PC-9 (cell line): ENCODE measurements at regions not wholly inside any gene's neighbourhood (a gene's known extent, or its start where the extent isn't known, plus 50 kb on each side); places are given as distances from the start of the nearest gene placed in this dataset.
A peak's percentile ranks its signal among the peaks of the same experiment; 100 is the strongest.

Experiments used
- BruUV-seq: library from RNA; stranded (reverse); fragments of 400-500 nt; replicated peaks from 2 replicates; lab custom pipeline; 2021; lab: Mats Ljungman, UMichigan
- CTCF ChIA-PET: fragments of 300-600 bp; sonication (Branson Sonifier 250); formaldehyde crosslinking; loops from one replicate; lab custom pipeline; 2022; ENCODE audit warnings: antibody characterized with exemption; lab: Charles Lee
- POLR2A ChIA-PET: fragments of 300-600 bp; sonication (Branson Sonifier 250); formaldehyde crosslinking; loops from one replicate; lab custom pipeline; 2022; ENCODE audit warnings: antibody characterized with exemption; ENCODE audit not compliant: unreplicated experiment; lab: Charles Lee
- DNase-seq, 2 experiments: peaks; one replicate each; pipeline versions ENCODE4 v3.0.0 to v3.0.0-alpha.2; 2015 to 2022; ENCODE audit warnings: mixed read lengths in 1 of 2
- H2AFZ ChIP-seq: fragments of 200-600 bp; sonication (generic); 2 replicates; pipeline ENCODE4 v1.8.1; 2017; ENCODE audit warnings: antibody characterized with exemption
- H3F3A ChIP-seq: fragments of 200-600 bp; sonication (generic); 2 replicates; pipeline ENCODE4 v1.8.1; 2017; ENCODE audit warnings: antibody characterized with exemption, mild to moderate bottlenecking, low read depth; ENCODE audit not compliant: insufficient read depth
- H3K27ac ChIP-seq: fragments of 200-600 bp; sonication (generic); 2 replicates; pipeline ENCODE4 v1.6.1; 2016; ENCODE audit warnings: mixed run types
- H3K27me3 ChIP-seq: fragments of 200-600 bp; sonication (generic); 2 replicates; pipeline ENCODE4 v1.6.1; 2016; ENCODE audit warnings: low read depth, mixed run types; ENCODE audit not compliant: insufficient read depth
- H3K36me3 ChIP-seq: fragments of 200-600 bp; sonication (generic); 2 replicates; pipeline ENCODE4 v1.6.1; 2016; ENCODE audit warnings: low read depth, mixed run types
- H3K4me1 ChIP-seq: fragments of 200-600 bp; sonication (generic); replicated peaks from 2 replicates; pipeline ENCODE4 v1.6.1; 2016; ENCODE audit warnings: mixed run types; ENCODE audit not compliant: insufficient read depth
- H3K4me2 ChIP-seq: fragments of 200-600 bp; sonication (generic); 2 replicates; pipeline ENCODE4 v1.6.1; 2017; ENCODE audit warnings: mixed run types
- H3K4me3 ChIP-seq: fragments of 200-600 bp; sonication (generic); 2 replicates; pipeline ENCODE4 v1.6.1; 2016; ENCODE audit warnings: mixed run types
- H3K79me2 ChIP-seq: fragments of 200-600 bp; sonication (generic); 2 replicates; pipeline ENCODE4 v1.6.1; 2017; ENCODE audit warnings: low read depth, mixed run types
- H3K9me2 ChIP-seq: fragments of 200-600 bp; sonication (generic); 2 replicates; pipeline ENCODE4 v1.8.1; 2017; ENCODE audit warnings: mild to moderate bottlenecking; ENCODE audit not compliant: insufficient read depth
- H3K9me3 ChIP-seq: fragments of 200-600 bp; sonication (generic); 2 replicates; pipeline ENCODE4 v1.8.1; 2016; ENCODE audit warnings: low read depth; ENCODE audit not compliant: insufficient read depth
- H4K20me1 ChIP-seq: fragments of 200-600 bp; sonication (generic); 2 replicates; pipeline ENCODE4 v1.8.1; 2017; ENCODE audit not compliant: insufficient read depth
- EZH2 ChIP-seq: fragments of 200-600 bp; sonication (generic); IDR thresholded peaks from 2 replicates; pipeline ENCODE4 v1.8.0; 2017; ENCODE audit warnings: antibody characterized with exemption, low read depth
- intact Hi-C: fragments of 100-400 bp; cut with micrococcal nuclease; formaldehyde crosslinking; loops from one replicate; pipeline ENCODE4 v1.10.0; 2022; ENCODE audit not compliant: unreplicated experiment
- TF ChIP-seq, protein P1 (sequence below): fragments of 200-600 bp; sonication (generic); conservative IDR thresholded peaks from 2 replicates; pipeline ENCODE4 v1.6.1; 2017; ENCODE audit warnings: mixed run types, antibody characterized with exemption, mild to moderate bottlenecking, moderate library complexity

DNA sequence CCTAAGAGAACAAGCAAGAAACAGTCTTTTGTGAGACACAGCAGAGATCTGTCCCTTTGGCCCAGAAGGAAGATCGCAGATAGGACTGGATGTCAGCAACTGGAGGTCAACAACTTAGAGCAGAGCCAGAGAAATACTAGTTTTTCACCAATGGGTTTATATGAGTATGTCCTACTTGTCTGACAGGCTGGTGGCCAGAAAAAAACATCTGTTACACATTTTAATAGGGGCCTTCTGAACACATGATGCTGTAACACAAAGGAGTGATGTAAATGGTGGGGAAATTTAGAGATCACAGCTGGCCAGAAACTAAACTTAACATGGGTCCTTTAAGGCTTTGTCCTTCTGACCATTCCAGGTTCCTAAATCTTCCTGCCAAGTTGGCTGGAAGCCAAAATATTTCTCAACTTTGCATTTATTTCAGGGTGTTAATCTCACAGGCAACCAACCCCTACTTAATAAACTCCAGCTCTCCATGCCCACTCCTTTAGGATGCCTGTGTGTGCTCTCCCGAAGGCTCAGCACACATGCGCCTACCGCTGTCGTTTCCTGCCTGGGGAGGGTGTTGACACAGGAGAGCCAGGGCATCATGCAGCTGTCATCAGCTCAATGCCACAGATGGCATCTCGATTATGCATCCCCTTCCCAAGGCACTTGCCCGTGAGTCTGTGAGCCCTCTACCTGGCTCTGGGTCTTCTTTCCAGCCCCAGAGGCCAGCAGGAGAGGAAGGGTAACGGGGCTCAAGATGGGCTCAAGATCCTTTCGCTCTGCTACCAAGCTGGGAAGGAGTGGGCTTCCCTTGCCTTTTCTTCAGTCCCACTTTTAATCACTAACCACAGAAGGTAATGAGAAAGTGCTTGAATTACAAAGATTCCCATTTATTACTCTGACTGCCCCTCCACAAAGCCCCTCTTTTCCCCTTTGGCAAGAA lies 252.5 kb downstream of the ETAA1 start:
- POLR2A ChIA-PET: no interaction called here
- Histone ChIP-seq H3K27ac (no peak overlapping the region), H3K4me1 (no peaks in the 10 kb centered on the region), H3K27me3 (no peaks in the 10 kb centered on the region), H2AFZ (no peak overlapping the region), H3F3A (no peaks in the 10 kb centered on the region), H4K20me1 (no peaks in the 10 kb centered on the region), H3K4me2 (no peak overlapping the region), H3K36me3 (no peaks in the 10 kb centered on the region), H3K79me2 (no peaks in the 10 kb centered on the region), H3K4me3 (no peak overlapping the region), H3K9me3 (no peaks in the 10 kb centered on the region), H3K9me2 (no peaks in the 10 kb centered on the region)
- intact Hi-C loops: loop anchor here (10.0 kb wide), 1 partner anchor 1225 kb away; no protein-coding TSS in a partner anchor
- BruUV-seq: no TSS peak
- CTCF ChIA-PET: no interaction called here
- TF ChIP-seq, protein P1, sequence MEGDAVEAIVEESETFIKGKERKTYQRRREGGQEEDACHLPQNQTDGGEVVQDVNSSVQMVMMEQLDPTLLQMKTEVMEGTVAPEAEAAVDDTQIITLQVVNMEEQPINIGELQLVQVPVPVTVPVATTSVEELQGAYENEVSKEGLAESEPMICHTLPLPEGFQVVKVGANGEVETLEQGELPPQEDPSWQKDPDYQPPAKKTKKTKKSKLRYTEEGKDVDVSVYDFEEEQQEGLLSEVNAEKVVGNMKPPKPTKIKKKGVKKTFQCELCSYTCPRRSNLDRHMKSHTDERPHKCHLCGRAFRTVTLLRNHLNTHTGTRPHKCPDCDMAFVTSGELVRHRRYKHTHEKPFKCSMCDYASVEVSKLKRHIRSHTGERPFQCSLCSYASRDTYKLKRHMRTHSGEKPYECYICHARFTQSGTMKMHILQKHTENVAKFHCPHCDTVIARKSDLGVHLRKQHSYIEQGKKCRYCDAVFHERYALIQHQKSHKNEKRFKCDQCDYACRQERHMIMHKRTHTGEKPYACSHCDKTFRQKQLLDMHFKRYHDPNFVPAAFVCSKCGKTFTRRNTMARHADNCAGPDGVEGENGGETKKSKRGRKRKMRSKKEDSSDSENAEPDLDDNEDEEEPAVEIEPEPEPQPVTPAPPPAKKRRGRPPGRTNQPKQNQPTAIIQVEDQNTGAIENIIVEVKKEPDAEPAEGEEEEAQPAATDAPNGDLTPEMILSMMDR: no peak
- TF ChIP-seq EZH2: no peak
- DNase-seq: no peak

DNA sequence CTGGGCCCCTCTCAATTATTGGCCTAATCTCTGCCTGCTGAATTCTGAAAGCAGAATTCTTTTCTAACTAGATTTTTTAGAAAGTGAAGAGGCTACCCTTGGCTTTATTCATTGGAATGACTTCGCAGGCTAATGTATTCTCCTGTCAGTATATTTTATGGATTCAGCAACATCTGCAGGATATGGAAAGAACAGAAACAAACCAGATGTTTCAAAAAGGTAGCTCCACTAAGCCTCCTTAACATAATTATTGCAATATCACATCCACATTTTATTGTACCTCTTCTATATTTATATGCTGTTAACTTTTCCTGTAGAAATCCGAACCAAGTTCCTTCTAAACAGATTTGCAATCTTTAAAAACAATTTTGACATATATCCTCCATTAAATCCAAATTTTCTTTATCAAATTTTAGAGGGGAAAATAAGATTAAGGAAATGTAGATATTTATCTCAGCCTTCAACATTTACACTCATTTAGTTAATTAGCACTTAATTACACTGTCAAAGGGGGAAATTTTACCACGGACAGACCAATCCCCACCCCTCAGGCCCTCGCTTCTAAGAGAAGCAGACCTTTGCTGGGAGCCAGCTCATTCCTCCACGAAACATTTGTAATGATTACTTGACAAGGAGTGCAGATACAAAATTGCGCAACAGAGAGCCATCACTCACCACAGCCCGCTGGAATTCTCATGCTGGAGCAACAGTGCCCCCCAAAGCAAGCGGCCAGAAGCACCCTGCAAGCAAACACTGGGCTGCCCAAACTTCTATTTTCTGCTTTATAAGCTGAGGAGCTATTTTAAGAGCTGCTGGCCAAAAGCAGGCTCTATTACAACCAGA lies 253.4 kb downstream of the ETAA1 start:
- Histone ChIP-seq H3K27ac (no peak overlapping the region), H3K9me2 (no peaks in the 10 kb centered on the region), H3K4me2 (no peak overlapping the region), H3K36me3 (no peaks in the 10 kb centered on the region), H3K9me3 (no peaks in the 10 kb centered on the region), H4K20me1 (no peaks in the 10 kb centered on the region), H3K79me2 (no peaks in the 10 kb centered on the region), H2AFZ (no peak overlapping the region), H3K4me1 (no peaks in the 10 kb centered on the region), H3F3A (no peaks in the 10 kb centered on the region), H3K4me3 (no peak overlapping the region), H3K27me3 (no peaks in the 10 kb centered on the region)
- BruUV-seq: no TSS peak
- POLR2A ChIA-PET: no interaction called here
- intact Hi-C loops: loop anchor here (10.0 kb wide), 1 partner anchor 1226 kb away; no protein-coding TSS in a partner anchor
- CTCF ChIA-PET: interaction anchor here (0.7 kb wide), 1 partner anchor 1094 kb away, joined by 3 read pairs; no protein-coding TSS in a partner anchor
- peak in 1 of 2 experiments; percentile 32 for DNase-seq
- TF ChIP-seq, protein P1: peak; percentile 68
- TF ChIP-seq EZH2: no peak

DNA sequence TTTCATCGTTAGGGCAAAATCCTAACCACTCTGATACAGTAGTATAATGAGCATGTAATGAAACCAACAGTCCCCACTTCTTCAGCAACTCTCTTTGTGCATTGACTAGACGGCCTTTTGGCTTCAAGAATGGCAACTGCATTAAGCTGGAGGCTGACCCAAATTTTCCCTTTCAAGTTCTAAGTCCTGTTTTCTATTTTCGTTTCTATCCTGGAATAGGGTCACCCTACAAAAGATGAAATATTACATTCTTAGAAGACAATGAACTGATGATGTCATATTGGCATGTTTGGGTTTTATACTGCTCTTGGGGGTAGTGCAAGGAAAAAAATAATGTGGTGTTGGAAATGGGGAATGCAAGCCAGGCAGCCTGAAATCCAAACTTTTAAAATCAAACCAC lies 254.4 kb downstream of the ETAA1 start:
- Histone ChIP-seq H2AFZ (no peak overlapping the region), H3F3A (no peaks in the 10 kb centered on the region), H3K27me3 (no peaks in the 10 kb centered on the region), H4K20me1 (no peaks in the 10 kb centered on the region), H3K9me3 (no peaks in the 10 kb centered on the region), H3K79me2 (no peaks in the 10 kb centered on the region), H3K27ac (no peak overlapping the region), H3K4me3 (no peak overlapping the region), H3K36me3 (no peaks in the 10 kb centered on the region), H3K4me2 (no peak overlapping the region), H3K9me2 (no peaks in the 10 kb centered on the region), H3K4me1 (no peaks in the 10 kb centered on the region)
- ChIA-PET POLR2A (interaction anchor here (0.7 kb wide), 1 partner anchor 160 kb away, joined by 6 read pairs; no protein-coding TSS in a partner anchor), CTCF (no interaction called here)
- BruUV-seq: no TSS peak
- TF ChIP-seq, protein P1: no peak
- no peak for TF ChIP-seq EZH2
- no peak for DNase-seq
- intact Hi-C loops: loop anchor here (10.0 kb wide), 1 partner anchor 1227 kb away; no protein-coding TSS in a partner anchor
